GM12892 (cell line): ENCODE measurements at regions not wholly inside any gene's neighbourhood (a gene's known extent, or its start where the extent isn't known, plus 50 kb on each side); places are given as distances from the start of the nearest gene placed in this dataset.

Experiments
- POLR2A ChIP-seq: IDR thresholded peaks from 2 replicates; pipeline ENCODE4 v1.6.1; 2011; ENCODE audit warnings: low read depth, low read length, control low read depth
- POLR2AphosphoS5 ChIP-seq: IDR thresholded peaks from 2 replicates; pipeline ENCODE4 v1.6.1; 2011; ENCODE audit warnings: low read depth, low read length, control low read depth
- TAF1 ChIP-seq: IDR thresholded peaks from 2 replicates; pipeline ENCODE4 v1.6.1; 2011; ENCODE audit warnings: low read depth, mild to moderate bottlenecking, control low read depth, low read length, borderline replicate concordance

DNA sequence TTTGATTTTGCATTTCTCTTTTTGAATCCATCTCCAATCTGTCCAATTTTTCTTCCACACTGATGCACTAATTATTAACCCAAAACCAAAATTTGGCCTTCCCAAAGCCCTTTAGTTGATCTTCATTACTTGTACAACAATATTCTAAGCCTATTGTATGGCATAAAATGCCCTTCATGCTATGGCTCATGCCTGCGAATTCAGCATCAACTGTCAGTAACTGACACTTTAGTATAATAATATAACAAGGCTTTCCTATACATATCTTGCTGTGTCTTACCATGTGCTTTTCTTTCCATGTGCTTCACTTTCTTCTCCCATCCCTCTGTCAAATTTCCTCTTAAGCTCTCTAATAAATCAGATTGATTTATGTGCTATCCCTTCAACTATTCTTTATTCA is 154.0 kb upstream of the TFPI start:
- TF ChIP-seq TAF1 (no peak), POLR2AphosphoS5 (no peak), POLR2A (no peak)
